ENCODE measurements at regions not wholly inside any gene's neighbourhood (a gene's known extent, or its start where the extent isn't known, plus 50 kb on each side); places are given as distances from the start of the nearest gene placed in this dataset.
"Not testable (repeated sequence)": the region's sequence is repeated elsewhere in the genome, so short reads cannot be mapped to it uniquely, and the experiment has no call there.

DNA sequence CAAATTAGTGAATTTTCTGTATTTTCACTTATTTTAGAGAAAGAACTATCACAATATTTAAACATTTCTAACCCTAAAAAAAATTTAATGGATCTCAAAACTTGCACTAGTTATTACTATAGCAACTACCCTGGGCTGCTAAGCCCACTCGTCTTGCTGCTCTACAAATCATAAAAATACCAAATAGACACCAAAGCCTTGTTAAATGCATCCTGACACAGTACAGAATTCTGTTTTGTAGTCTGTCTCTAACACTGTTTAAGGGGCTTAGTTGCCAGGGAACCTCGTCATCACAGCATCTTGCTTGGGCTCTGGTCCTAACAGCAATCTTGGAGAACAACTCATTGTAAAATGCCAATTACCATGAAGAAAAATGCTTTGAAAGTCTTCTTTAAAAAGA is 56.9 kb upstream of the MBOAT1 start:
- DNase-seq (no peak), ATAC-seq (ENCODE audit: poor library complexity) (no peak)
- Histone ChIP-seq H3K27me3 (ENCODE audit: control insufficient read depth in 1 of 2, insufficient read depth in 2 of 2, low read length in 2 of 2) (no peaks in the 10 kb centered on the region), H3K4me3 (ENCODE audit: low read length) (no peak overlapping the region), H3K4me1 (ENCODE audit: insufficient read depth, low read length) (no peaks in the 10 kb centered on the region), H3K27ac (ENCODE audit: low read depth in 1 of 2, low read length in 2 of 2) (no peak overlapping the region), H3K36me3 (ENCODE audit: insufficient read depth, low read length) (no peaks in the 10 kb centered on the region), H3K9me3 (ENCODE audit: control insufficient read depth in 1 of 2, insufficient read depth in 1 of 2, low read length in 2 of 2) (no peaks in the 10 kb centered on the region)
- CTCF ChIA-PET, result no interaction called here
- intact Hi-C loops (cut with DNase I, micrococcal nuclease), result no loop called here
- peaks cover 4% of the 10 kb centered on the region for H3K4me1 Mint-ChIP-seq (ENCODE audit: low read depth)
- no peaks in the 10 kb centered on the region for H3K36me3 Mint-ChIP-seq (ENCODE audit: low read depth)
- POLR2A ChIA-PET, result no interaction called here
- no peak overlapping the region for H3K27ac Mint-ChIP-seq
- H3K27me3 Mint-ChIP-seq, result no peaks in the 10 kb centered on the region
- TF ChIP-seq, protein P1, sequence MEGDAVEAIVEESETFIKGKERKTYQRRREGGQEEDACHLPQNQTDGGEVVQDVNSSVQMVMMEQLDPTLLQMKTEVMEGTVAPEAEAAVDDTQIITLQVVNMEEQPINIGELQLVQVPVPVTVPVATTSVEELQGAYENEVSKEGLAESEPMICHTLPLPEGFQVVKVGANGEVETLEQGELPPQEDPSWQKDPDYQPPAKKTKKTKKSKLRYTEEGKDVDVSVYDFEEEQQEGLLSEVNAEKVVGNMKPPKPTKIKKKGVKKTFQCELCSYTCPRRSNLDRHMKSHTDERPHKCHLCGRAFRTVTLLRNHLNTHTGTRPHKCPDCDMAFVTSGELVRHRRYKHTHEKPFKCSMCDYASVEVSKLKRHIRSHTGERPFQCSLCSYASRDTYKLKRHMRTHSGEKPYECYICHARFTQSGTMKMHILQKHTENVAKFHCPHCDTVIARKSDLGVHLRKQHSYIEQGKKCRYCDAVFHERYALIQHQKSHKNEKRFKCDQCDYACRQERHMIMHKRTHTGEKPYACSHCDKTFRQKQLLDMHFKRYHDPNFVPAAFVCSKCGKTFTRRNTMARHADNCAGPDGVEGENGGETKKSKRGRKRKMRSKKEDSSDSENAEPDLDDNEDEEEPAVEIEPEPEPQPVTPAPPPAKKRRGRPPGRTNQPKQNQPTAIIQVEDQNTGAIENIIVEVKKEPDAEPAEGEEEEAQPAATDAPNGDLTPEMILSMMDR (IDR thresholded peaks at IDR 0.05), result no peak
- H3K9me3 Mint-ChIP-seq, result no peaks in the 10 kb centered on the region
- H3K4me3 Mint-ChIP-seq, result no peak overlapping the region

DNA sequence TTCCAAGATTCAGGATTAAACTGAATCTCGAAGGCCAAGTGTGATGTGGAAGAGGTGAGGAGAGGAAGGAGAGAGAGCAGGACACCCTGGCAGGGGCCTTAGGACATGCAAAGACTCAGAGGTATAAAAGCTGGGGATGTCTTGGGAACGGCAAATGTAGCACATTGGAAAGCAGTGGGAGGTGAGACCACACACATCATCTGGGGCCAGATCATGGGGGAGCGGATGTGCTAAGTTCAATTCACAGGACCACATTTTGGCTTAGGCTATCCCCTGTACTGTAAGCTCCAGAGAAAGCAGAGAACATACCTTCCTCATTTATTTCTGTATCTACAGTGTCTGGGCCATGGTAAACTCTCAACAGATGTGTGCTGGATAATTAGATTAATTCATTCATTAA is 59.5 kb upstream of the MBOAT1 start:
- ChIA-PET POLR2A (interaction anchor here (0.7 kb wide), 1 partner anchor 1763 kb away, joined by 4 read pairs; no protein-coding TSS in a partner anchor), CTCF (no interaction called here)
- Histone ChIP-seq H3K27me3 (ENCODE audit: control insufficient read depth in 1 of 2, insufficient read depth in 2 of 2, low read length in 2 of 2) (no peaks in the 10 kb centered on the region), H3K4me1 (ENCODE audit: insufficient read depth, low read length) (no peaks in the 10 kb centered on the region), H3K4me3 (ENCODE audit: low read length) (no peak overlapping the region), H3K36me3 (ENCODE audit: insufficient read depth, low read length) (no peaks in the 10 kb centered on the region), H3K9me3 (ENCODE audit: control insufficient read depth in 1 of 2, insufficient read depth in 1 of 2, low read length in 2 of 2) (no peaks in the 10 kb centered on the region), H3K27ac (ENCODE audit: low read depth in 1 of 2, low read length in 2 of 2) (no peak overlapping the region)
- no peaks in the 10 kb centered on the region for H3K9me3 Mint-ChIP-seq
- no peaks in the 10 kb centered on the region for H3K27me3 Mint-ChIP-seq
- DNase-seq (no peak), ATAC-seq (ENCODE audit: poor library complexity) (no peak)
- no peak overlapping the region for H3K4me3 Mint-ChIP-seq
- no peaks in the 10 kb centered on the region for H3K36me3 Mint-ChIP-seq (ENCODE audit: low read depth)
- peaks cover 4% of the 10 kb centered on the region for H3K4me1 Mint-ChIP-seq (ENCODE audit: low read depth)
- H3K27ac Mint-ChIP-seq, result no peak overlapping the region
- intact Hi-C loops (cut with DNase I, micrococcal nuclease), result no loop called here
- TF ChIP-seq, protein P1 (IDR thresholded peaks at IDR 0.05), result no peak

DNA sequence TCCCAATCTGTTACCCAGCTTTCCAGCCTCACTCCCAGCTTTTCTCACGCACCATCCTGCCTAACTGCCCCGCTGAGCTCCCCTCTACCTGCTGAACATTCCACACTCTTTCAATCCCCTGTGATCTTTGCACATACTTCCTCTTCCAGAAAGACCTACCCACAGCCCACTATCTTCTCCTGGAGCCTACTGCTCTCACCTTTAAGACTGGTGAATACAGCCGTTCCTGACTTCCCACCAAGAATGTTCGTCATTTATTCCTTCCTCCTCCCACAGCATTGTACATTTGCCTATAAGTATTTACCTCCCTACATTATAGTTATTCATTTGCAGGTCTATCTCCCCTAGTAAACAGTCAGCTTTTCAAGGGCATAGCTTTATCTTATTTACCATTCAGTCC is 61.9 kb upstream of the MBOAT1 start:
- no peak overlapping the region for H3K27ac ChIP-seq (ENCODE audit: low read depth in 1 of 2, low read length in 2 of 2)
- no peak overlapping the region for H3K27ac Mint-ChIP-seq
- ChIA-PET POLR2A (no interaction called here), CTCF (no interaction called here)
- no peaks in the 10 kb centered on the region for H3K36me3 Mint-ChIP-seq (ENCODE audit: low read depth)
- H3K9me3 Mint-ChIP-seq, result no peaks in the 10 kb centered on the region
- no peaks in the 10 kb centered on the region for H3K4me1 ChIP-seq (ENCODE audit: insufficient read depth, low read length)
- intact Hi-C loops (cut with DNase I, micrococcal nuclease), result no loop called here
- TF ChIP-seq, protein P1 (IDR thresholded peaks at IDR 0.05), result no peak
- ATAC-seq (ENCODE audit: poor library complexity) (no peak), DNase-seq (no peak)
- peaks cover 17% of the 10 kb centered on the region for H3K27me3 Mint-ChIP-seq
- H3K36me3 ChIP-seq (ENCODE audit: insufficient read depth, low read length), result no peaks in the 10 kb centered on the region
- no peaks in the 10 kb centered on the region for H3K9me3 ChIP-seq (ENCODE audit: control insufficient read depth in 1 of 2, insufficient read depth in 1 of 2, low read length in 2 of 2)
- H3K4me3 ChIP-seq (ENCODE audit: low read length), result no peak overlapping the region
- no peaks in the 10 kb centered on the region for H3K4me1 Mint-ChIP-seq (ENCODE audit: low read depth)
- no peak overlapping the region for H3K4me3 Mint-ChIP-seq
- peaks cover 0 to 7% of the 10 kb centered on the region in 2 experiments for H3K27me3 ChIP-seq (ENCODE audit: control insufficient read depth in 1 of 2, insufficient read depth in 2 of 2, low read length in 2 of 2)

DNA sequence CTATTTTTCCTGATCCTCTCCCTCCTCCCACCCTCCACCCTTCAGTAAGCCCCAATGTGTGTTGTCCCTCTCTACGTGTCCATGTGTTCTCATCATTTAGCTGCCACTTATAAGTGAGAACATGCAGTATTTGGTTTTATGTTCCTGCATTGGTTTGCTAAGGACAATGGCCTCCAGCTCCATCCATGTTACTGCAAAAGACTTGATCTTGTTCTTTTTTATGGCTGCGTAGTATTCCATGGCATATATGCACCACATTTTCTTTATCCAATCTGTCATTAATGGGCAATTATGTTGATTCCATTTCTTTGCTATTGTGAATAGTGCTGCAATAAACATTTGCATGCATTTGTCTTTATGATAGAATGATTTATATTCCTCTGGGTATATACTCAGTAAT is 63.6 kb upstream of the MBOAT1 start:
- intact Hi-C loops (cut with DNase I, micrococcal nuclease); H3K27ac Mint-ChIP-seq; POLR2A ChIA-PET; H3K9me3 Mint-ChIP-seq; H3K27ac ChIP-seq (ENCODE audit: low read depth in 1 of 2, low read length in 2 of 2); H3K9me3 ChIP-seq (ENCODE audit: control insufficient read depth in 1 of 2, insufficient read depth in 1 of 2, low read length in 2 of 2); H3K4me1 ChIP-seq (ENCODE audit: insufficient read depth, low read length); H3K27me3 ChIP-seq (ENCODE audit: control insufficient read depth in 1 of 2, insufficient read depth in 2 of 2, low read length in 2 of 2); H3K36me3 ChIP-seq (ENCODE audit: insufficient read depth, low read length); H3K36me3 Mint-ChIP-seq (ENCODE audit: low read depth); H3K4me3 Mint-ChIP-seq; DNase-seq; ATAC-seq (ENCODE audit: poor library complexity); H3K4me1 Mint-ChIP-seq (ENCODE audit: low read depth); H3K4me3 ChIP-seq (ENCODE audit: low read length); CTCF ChIA-PET: not testable (repeated sequence)
- H3K27me3 Mint-ChIP-seq, result peaks cover 34% of the 10 kb centered on the region

DNA sequence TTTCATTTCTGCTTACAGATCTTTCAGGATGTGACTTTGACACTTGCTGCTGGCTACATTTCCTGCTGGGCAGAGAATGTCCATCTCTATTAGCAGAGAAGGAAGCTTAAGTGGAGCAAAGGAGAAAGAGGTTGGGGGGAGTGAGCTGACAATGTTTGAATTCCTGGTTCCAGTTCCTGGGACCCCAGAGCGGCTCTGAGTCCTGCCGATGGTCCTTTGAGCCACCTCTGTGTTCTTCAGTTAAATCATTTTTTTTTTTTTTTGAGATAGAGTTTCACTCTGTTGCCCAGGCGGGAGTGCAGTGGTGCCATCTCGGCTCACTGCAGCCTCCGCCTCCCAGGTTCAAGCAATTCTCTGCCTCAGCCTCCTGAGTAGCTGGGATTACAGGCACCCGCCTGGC is 65.5 kb upstream of the MBOAT1 start:
- H3K27ac ChIP-seq (ENCODE audit: low read depth in 1 of 2, low read length in 2 of 2); POLR2A ChIA-PET; H3K36me3 ChIP-seq (ENCODE audit: insufficient read depth, low read length); H3K4me3 Mint-ChIP-seq; H3K4me3 ChIP-seq (ENCODE audit: low read length); H3K36me3 Mint-ChIP-seq (ENCODE audit: low read depth); CTCF ChIA-PET; H3K27me3 ChIP-seq (ENCODE audit: control insufficient read depth in 1 of 2, insufficient read depth in 2 of 2, low read length in 2 of 2); H3K9me3 Mint-ChIP-seq; H3K4me1 ChIP-seq (ENCODE audit: insufficient read depth, low read length); DNase-seq; H3K4me1 Mint-ChIP-seq (ENCODE audit: low read depth); intact Hi-C loops (cut with DNase I, micrococcal nuclease); H3K27ac Mint-ChIP-seq; ATAC-seq (ENCODE audit: poor library complexity); H3K9me3 ChIP-seq (ENCODE audit: control insufficient read depth in 1 of 2, insufficient read depth in 1 of 2, low read length in 2 of 2): not testable (repeated sequence)
- H3K27me3 Mint-ChIP-seq, result peaks cover 46% of the 10 kb centered on the region
